IMR-90 (cell line): ENCODE measurements at regions not wholly inside any gene's neighbourhood (a gene's known extent, or its start where the extent isn't known, plus 50 kb on each side); places are given as distances from the start of the nearest gene placed in this dataset.

Experiments used
- FOS ChIP-seq: fragments of 150-350 bp; IDR thresholded peaks from 2 replicates; pipeline ENCODE4 v1.6.1; 2016; ENCODE audit warnings: low read depth, low read length
- SMC3 ChIP-seq: fragments of 150-350 bp; IDR thresholded peaks from 2 replicates; pipeline ENCODE4 v1.6.1; 2016; ENCODE audit warnings: low read depth, mild to moderate bottlenecking, antibody characterized with exemption, low read length, moderate library complexity
- TF ChIP-seq, protein P1 (sequence below): conservative IDR thresholded peaks from 2 replicates; pipeline ENCODE4 v1.5.1; 2012; ENCODE audit warnings: mild to moderate bottlenecking, low read depth, low read length, improper control_type of control experiment

DNA sequence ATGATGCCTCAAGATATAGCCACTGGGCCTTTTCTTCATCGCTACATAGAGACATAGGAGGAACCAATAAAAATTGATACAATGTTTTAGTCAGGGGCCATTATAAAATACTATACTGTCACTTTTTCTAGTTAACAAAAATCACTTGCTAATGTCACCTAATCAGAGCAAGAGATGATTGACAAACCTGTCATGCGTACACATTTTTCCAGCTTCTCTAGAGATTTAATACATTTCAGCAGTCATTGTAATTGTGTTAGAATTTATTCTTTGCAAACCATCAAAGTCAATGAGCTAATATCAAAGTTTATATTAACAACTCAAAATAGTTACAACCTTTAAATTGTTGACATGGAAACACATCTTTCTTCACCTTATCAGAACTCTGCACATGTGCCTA, 513.6 kb upstream of the SEMA6A start:
- TF ChIP-seq, protein P1, sequence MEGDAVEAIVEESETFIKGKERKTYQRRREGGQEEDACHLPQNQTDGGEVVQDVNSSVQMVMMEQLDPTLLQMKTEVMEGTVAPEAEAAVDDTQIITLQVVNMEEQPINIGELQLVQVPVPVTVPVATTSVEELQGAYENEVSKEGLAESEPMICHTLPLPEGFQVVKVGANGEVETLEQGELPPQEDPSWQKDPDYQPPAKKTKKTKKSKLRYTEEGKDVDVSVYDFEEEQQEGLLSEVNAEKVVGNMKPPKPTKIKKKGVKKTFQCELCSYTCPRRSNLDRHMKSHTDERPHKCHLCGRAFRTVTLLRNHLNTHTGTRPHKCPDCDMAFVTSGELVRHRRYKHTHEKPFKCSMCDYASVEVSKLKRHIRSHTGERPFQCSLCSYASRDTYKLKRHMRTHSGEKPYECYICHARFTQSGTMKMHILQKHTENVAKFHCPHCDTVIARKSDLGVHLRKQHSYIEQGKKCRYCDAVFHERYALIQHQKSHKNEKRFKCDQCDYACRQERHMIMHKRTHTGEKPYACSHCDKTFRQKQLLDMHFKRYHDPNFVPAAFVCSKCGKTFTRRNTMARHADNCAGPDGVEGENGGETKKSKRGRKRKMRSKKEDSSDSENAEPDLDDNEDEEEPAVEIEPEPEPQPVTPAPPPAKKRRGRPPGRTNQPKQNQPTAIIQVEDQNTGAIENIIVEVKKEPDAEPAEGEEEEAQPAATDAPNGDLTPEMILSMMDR = no peak
- no peak for TF ChIP-seq FOS
- no peak for TF ChIP-seq SMC3
